MM.1S (cell line): ENCODE measurements at regions not wholly inside any gene's neighbourhood (a gene's known extent, or its start where the extent isn't known, plus 50 kb on each side); places are given as distances from the start of the nearest gene placed in this dataset.

ENCODE experiments used
- EZH2 ChIP-seq: fragments of 300-600 bp; sonication (generic); optimal IDR thresholded peaks from 2 replicates; pipeline ENCODE3; 2017; ENCODE audit warnings: low read depth, mild to moderate bottlenecking, antibody characterized with exemption, low read length, mixed read lengths
- EZH2phosphoT487 ChIP-seq: fragments of 300-600 bp; sonication (generic); IDR thresholded peaks from 2 replicates; pipeline ENCODE4 v1.6.1; 2018; ENCODE audit warnings: antibody characterized with exemption, low read length
- TF ChIP-seq, protein P1 (sequence below): fragments of 300-600 bp; sonication (generic); IDR thresholded peaks from 2 replicates; pipeline ENCODE4 v1.5.1; 2016; ENCODE audit warnings: antibody characterized with exemption, low read length, mixed read lengths

DNA sequence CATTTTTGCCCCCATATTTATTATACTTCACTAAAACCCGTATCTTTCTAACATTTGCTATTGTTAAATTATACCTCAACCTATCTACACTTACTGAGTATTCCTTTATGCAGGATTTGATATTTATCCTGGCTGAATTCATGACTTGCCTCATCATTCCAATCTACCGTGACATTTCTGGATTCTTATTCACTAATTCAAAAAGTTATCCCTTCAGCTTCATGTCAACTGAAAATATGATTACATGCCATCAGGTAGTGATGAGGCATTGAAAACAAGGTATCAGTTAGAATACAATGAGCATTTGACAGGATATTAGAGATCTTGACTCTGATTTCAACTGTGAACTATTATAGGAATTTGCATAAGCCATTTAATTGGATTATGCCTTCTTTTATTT, 2171.9 kb upstream of the WWC1 start:
- TF ChIP-seq EZH2phosphoT487 (no peak), EZH2 (no peak)
- TF ChIP-seq, protein P1, sequence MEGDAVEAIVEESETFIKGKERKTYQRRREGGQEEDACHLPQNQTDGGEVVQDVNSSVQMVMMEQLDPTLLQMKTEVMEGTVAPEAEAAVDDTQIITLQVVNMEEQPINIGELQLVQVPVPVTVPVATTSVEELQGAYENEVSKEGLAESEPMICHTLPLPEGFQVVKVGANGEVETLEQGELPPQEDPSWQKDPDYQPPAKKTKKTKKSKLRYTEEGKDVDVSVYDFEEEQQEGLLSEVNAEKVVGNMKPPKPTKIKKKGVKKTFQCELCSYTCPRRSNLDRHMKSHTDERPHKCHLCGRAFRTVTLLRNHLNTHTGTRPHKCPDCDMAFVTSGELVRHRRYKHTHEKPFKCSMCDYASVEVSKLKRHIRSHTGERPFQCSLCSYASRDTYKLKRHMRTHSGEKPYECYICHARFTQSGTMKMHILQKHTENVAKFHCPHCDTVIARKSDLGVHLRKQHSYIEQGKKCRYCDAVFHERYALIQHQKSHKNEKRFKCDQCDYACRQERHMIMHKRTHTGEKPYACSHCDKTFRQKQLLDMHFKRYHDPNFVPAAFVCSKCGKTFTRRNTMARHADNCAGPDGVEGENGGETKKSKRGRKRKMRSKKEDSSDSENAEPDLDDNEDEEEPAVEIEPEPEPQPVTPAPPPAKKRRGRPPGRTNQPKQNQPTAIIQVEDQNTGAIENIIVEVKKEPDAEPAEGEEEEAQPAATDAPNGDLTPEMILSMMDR = no peak
